Activated CD8-positive, alpha-beta memory T cell treated with anti-CD3 and anti-CD28 coated beads, Interleukin-2, amount 10 ng/mL, durations not matched to agents 7 days and 5 days (primary cell): ENCODE measurements at regions not wholly inside any gene's neighbourhood (a gene's known extent, or its start where the extent isn't known, plus 50 kb on each side); places are given as distances from the start of the nearest gene placed in this dataset.
"Not testable (repeated sequence)": the region's sequence is repeated elsewhere in the genome, so short reads cannot be mapped to it uniquely, and the experiment has no call there.

ENCODE experiments used
- ATAC-seq: fragments of 150-1000 bp; cut with Tn5 transposase; one replicate; pipeline ENCODE4 v1.10.0; 2021; ENCODE audit warnings: moderate library complexity
- CTCF ChIA-PET: fragments of 350-600 bp; sonication (Branson Sonifier 250); formaldehyde crosslinking; loops from one replicate; lab custom pipeline; 2021; ENCODE audit warnings: antibody characterized with exemption; lab: Charles Lee
- DNase-seq: peaks from one replicate; pipeline ENCODE4 v3.0.0-alpha.2; 2020
- H3K27ac Mint-ChIP-seq: one replicate; pipeline ENCODE4 v1.8.0; 2021; ENCODE audit warnings: mild to moderate bottlenecking, mixed read lengths
- H3K27me3 Mint-ChIP-seq: one replicate; pipeline ENCODE4 v1.8.0; 2021; ENCODE audit warnings: mixed read lengths
- H3K36me3 Mint-ChIP-seq: one replicate; pipeline ENCODE4 v1.8.0; 2021; ENCODE audit warnings: mild to moderate bottlenecking, mixed read lengths
- H3K4me1 Mint-ChIP-seq: one replicate; pipeline ENCODE4 v1.8.0; 2021; ENCODE audit warnings: mixed read lengths
- H3K4me3 Mint-ChIP-seq: one replicate; pipeline ENCODE4 v1.8.0; 2021; ENCODE audit warnings: mild to moderate bottlenecking, moderate library complexity, mixed read lengths
- H3K9me3 Mint-ChIP-seq: one replicate; pipeline ENCODE4 v1.8.0; 2022; ENCODE audit warnings: low read depth, mixed read lengths

GRCh38 chr11:12606597-12606996 is 67.6 kb upstream of the TEAD1 start:
- no peaks in the 10 kb centered on the region for H3K36me3 Mint-ChIP-seq
- no peak overlapping the region for H3K4me3 Mint-ChIP-seq
- no peak overlapping the region for H3K27ac Mint-ChIP-seq
- CTCF ChIA-PET: no interaction called here
- peaks cover 27% of the 10 kb centered on the region for H3K27me3 Mint-ChIP-seq
- H3K4me1 Mint-ChIP-seq: no peaks in the 10 kb centered on the region
- DNase-seq: no peak
- H3K9me3 Mint-ChIP-seq: no peaks in the 10 kb centered on the region
- ATAC-seq: no peak

GRCh38 chr11:12608678-12609077 is 65.5 kb upstream of the TEAD1 start:
- H3K36me3 Mint-ChIP-seq, H3K27ac Mint-ChIP-seq, CTCF ChIA-PET, H3K4me1 Mint-ChIP-seq, ATAC-seq, H3K9me3 Mint-ChIP-seq, H3K4me3 Mint-ChIP-seq, DNase-seq: not testable (repeated sequence)
- peaks cover 16% of the 10 kb centered on the region for H3K27me3 Mint-ChIP-seq

- Mint-ChIP-seq H3K27ac (no peak overlapping the region), H3K27me3 (peaks cover 12% of the 10 kb centered on the region), H3K4me3 (no peak overlapping the region), H3K4me1 (no peaks in the 10 kb centered on the region), H3K36me3 (no peaks in the 10 kb centered on the region), H3K9me3 (no peaks in the 10 kb centered on the region)
- ATAC-seq (no peak), DNase-seq (no peak)
- CTCF ChIA-PET: interaction anchor here (2.3 kb wide), 1 partner anchor 12 kb away, joined by 7 read pairs; no protein-coding TSS in a partner anchor
Measured at GRCh38 chr11:12611352-12611751, 62.9 kb upstream of the TEAD1 start.

GRCh38 chr11:12617632-12618031 is 56.6 kb upstream of the TEAD1 start:
- CTCF ChIA-PET: no interaction called here
- Mint-ChIP-seq H3K27ac (no peak overlapping the region), H3K27me3 (peaks cover 12% of the 10 kb centered on the region), H3K9me3 (peaks cover 5% of the 10 kb centered on the region), H3K4me1 (no peaks in the 10 kb centered on the region), H3K4me3 (no peak overlapping the region), H3K36me3 (no peaks in the 10 kb centered on the region)
- no peak for ATAC-seq
- DNase-seq: no peak

GRCh38 chr11:12618743-12619540 is 55.3 kb upstream of the TEAD1 start:
- ATAC-seq (no peak), DNase-seq (no peak)
- Mint-ChIP-seq H3K27ac (no peak overlapping the region), H3K36me3 (no peaks in the 10 kb centered on the region), H3K27me3 (peaks cover 5% of the 10 kb centered on the region), H3K4me3 (no peak overlapping the region), H3K9me3 (peaks cover 5% of the 10 kb centered on the region), H3K4me1 (no peaks in the 10 kb centered on the region)
- CTCF ChIA-PET: no interaction called here

GRCh38 chr11:12623869-12624268 is 50.4 kb upstream of the TEAD1 start:
- Mint-ChIP-seq H3K27ac (no peak overlapping the region), H3K27me3 (no peaks in the 10 kb centered on the region), H3K4me3 (no peak overlapping the region), H3K36me3 (no peaks in the 10 kb centered on the region), H3K4me1 (no peaks in the 10 kb centered on the region), H3K9me3 (peaks cover 5% of the 10 kb centered on the region)
- ATAC-seq: no peak
- DNase-seq: no peak
- CTCF ChIA-PET: no interaction called here
